ENCODE measurements at regions not wholly inside any gene's neighbourhood (a gene's known extent, or its start where the extent isn't known, plus 50 kb on each side); places are given as distances from the start of the nearest gene placed in this dataset.
A peak's percentile ranks its signal among the peaks of the same experiment; 100 is the strongest.

- TF ChIP-seq HMGXB4 (CRISPR knock-in tag; IDR thresholded peaks at IDR 0.05) (no peak), ATF2 (CRISPR knock-in tag; IDR thresholded peaks at IDR 0.05; ENCODE audit: borderline replicate concordance, low read depth) (no peak), IRF2 (CRISPR knock-in tag; IDR thresholded peaks at IDR 0.05; ENCODE audit: borderline replicate concordance, low read depth) (no peak), GTF2I (CRISPR knock-in tag; conservative IDR thresholded peaks at IDR 0.05) (no peak), USF1 (CRISPR knock-in tag; IDR thresholded peaks at IDR 0.05) (no peak), E2F4 (CRISPR knock-in tag; IDR thresholded peaks at IDR 0.05; ENCODE audit: borderline replicate concordance, low read depth) (no peak), SMAD3 (CRISPR knock-in tag; IDR thresholded peaks at IDR 0.05; ENCODE audit: borderline replicate concordance) (no peak), NFE2L1 (CRISPR knock-in tag; IDR thresholded peaks at IDR 0.05) (no peak), ZBTB43 (CRISPR knock-in tag; IDR thresholded peaks at IDR 0.05) (no peak), CREB1 (CRISPR knock-in tag; IDR thresholded peaks at IDR 0.05) (no peak), TEAD4 (CRISPR knock-in tag; IDR thresholded peaks at IDR 0.05) (no peak)
Measured at GRCh38 chr5:167585184-167585583, 706.3 kb upstream of the WWC1 start (continued).

GRCh38 chr5:167587772-167588437 lies 703.5 kb upstream of the WWC1 start:
- Mint-ChIP-seq H3K36me3 (no peaks in the 10 kb centered on the region), H3K27ac (no peak overlapping the region), H3K9me3 (peaks cover 5% of the 10 kb centered on the region), H3K4me1 (peaks cover 11% of the 10 kb centered on the region), H3K4me3 (no peak overlapping the region), H3K27me3 (ENCODE audit: low read depth) (no peaks in the 10 kb centered on the region)
- TF ChIP-seq FOXJ3 (CRISPR knock-in tag; IDR thresholded peaks at IDR 0.05; ENCODE audit: borderline replicate concordance) (no peak), OVOL2 (CRISPR knock-in tag; IDR thresholded peaks at IDR 0.05; ENCODE audit: borderline replicate concordance) (no peak), EMX1 (CRISPR knock-in tag; IDR thresholded peaks at IDR 0.05) (no peak), JUN (CRISPR knock-in tag; IDR thresholded peaks at IDR 0.05) (no peak), ZNF423 (CRISPR knock-in tag; IDR thresholded peaks at IDR 0.05) (no peak), AFF4 (CRISPR knock-in tag; IDR thresholded peaks at IDR 0.05; ENCODE audit: borderline replicate concordance) (no peak)
- ChIA-PET POLR2A (no interaction called here), CTCF (interaction anchor here (0.6 to 1.6 kb wide), 9 partner anchors 9 to 558 kb away, joined by 3 to 12 read pairs (median 5); no protein-coding TSS in a partner anchor)
- DNase-seq (ENCODE audit: low spot score) = peak; percentile 47
- ATAC-seq = peak; percentile 99
